ENCODE measurements at regions not wholly inside any gene's neighbourhood (a gene's known extent, or its start where the extent isn't known, plus 50 kb on each side); places are given as distances from the start of the nearest gene placed in this dataset.

- Histone ChIP-seq H3K4me3 (ENCODE audit: low read depth, low read length) (no peak overlapping the region), H3K9ac (ENCODE audit: low read depth, low read length) (no peak overlapping the region), H3K36me3 (ENCODE audit: control insufficient read depth, insufficient read depth, low read length) (no peaks in the 10 kb centered on the region), H3K4me1 (ENCODE audit: control insufficient read depth, insufficient read depth, low read length) (no peaks in the 10 kb centered on the region), H3K27me3 (ENCODE audit: control insufficient read depth, insufficient read depth, low read length) (no peaks in the 10 kb centered on the region), H3K9me3 (ENCODE audit: control insufficient read depth, insufficient read depth, low read length) (peaks cover 4% of the 10 kb centered on the region)
Observed at GRCh38 chr2:118521960-118522359, 325.5 kb downstream of the EN1 start.

GRCh38 chr2:118521272-118521671, 326.2 kb downstream of the EN1 start:
- H3K36me3 ChIP-seq (ENCODE audit: control insufficient read depth, insufficient read depth, low read length) = no peaks in the 10 kb centered on the region
- no peak overlapping the region for H3K9ac ChIP-seq (ENCODE audit: low read depth, low read length)
- no peak overlapping the region for H3K4me3 ChIP-seq (ENCODE audit: low read depth, low read length)
- no peaks in the 10 kb centered on the region for H3K4me1 ChIP-seq (ENCODE audit: control insufficient read depth, insufficient read depth, low read length)
- H3K27me3 ChIP-seq (ENCODE audit: control insufficient read depth, insufficient read depth, low read length) = no peaks in the 10 kb centered on the region
- H3K9me3 ChIP-seq (ENCODE audit: control insufficient read depth, insufficient read depth, low read length) = peaks cover 4% of the 10 kb centered on the region

GRCh38 chr2:118520246-118520645, 327.2 kb downstream of the EN1 start:
- no peaks in the 10 kb centered on the region for H3K36me3 ChIP-seq (ENCODE audit: control insufficient read depth, insufficient read depth, low read length)
- no peaks in the 10 kb centered on the region for H3K27me3 ChIP-seq (ENCODE audit: control insufficient read depth, insufficient read depth, low read length)
- no peak overlapping the region for H3K4me3 ChIP-seq (ENCODE audit: low read depth, low read length)
- no peak overlapping the region for H3K9ac ChIP-seq (ENCODE audit: low read depth, low read length)
- no peaks in the 10 kb centered on the region for H3K4me1 ChIP-seq (ENCODE audit: control insufficient read depth, insufficient read depth, low read length)
- H3K9me3 ChIP-seq (ENCODE audit: control insufficient read depth, insufficient read depth, low read length) = peaks cover 4% of the 10 kb centered on the region

- Histone ChIP-seq H3K4me1 (ENCODE audit: control insufficient read depth, insufficient read depth, low read length) (no peaks in the 10 kb centered on the region), H3K27me3 (ENCODE audit: control insufficient read depth, insufficient read depth, low read length) (no peaks in the 10 kb centered on the region), H3K36me3 (ENCODE audit: control insufficient read depth, insufficient read depth, low read length) (no peaks in the 10 kb centered on the region), H3K4me3 (ENCODE audit: low read depth, low read length) (no peak overlapping the region), H3K9ac (ENCODE audit: low read depth, low read length) (no peak overlapping the region), H3K9me3 (ENCODE audit: control insufficient read depth, insufficient read depth, low read length) (peaks cover 4% of the 10 kb centered on the region)
Observed at GRCh38 chr2:118519511-118519910, 327.9 kb downstream of the EN1 start.

GRCh38 chr2:118510807-118511206, 336.6 kb downstream of the EN1 start:
- Histone ChIP-seq H3K4me1 (ENCODE audit: control insufficient read depth, insufficient read depth, low read length) (peaks cover 4% of the 10 kb centered on the region), H3K27me3 (ENCODE audit: control insufficient read depth, insufficient read depth, low read length) (no peaks in the 10 kb centered on the region), H3K4me3 (ENCODE audit: low read depth, low read length) (no peak overlapping the region), H3K36me3 (ENCODE audit: control insufficient read depth, insufficient read depth, low read length) (no peaks in the 10 kb centered on the region), H3K9me3 (ENCODE audit: control insufficient read depth, insufficient read depth, low read length) (no peaks in the 10 kb centered on the region), H3K9ac (ENCODE audit: low read depth, low read length) (no peak overlapping the region)

- H3K4me3 ChIP-seq (ENCODE audit: low read depth, low read length) = no peak overlapping the region
- H3K36me3 ChIP-seq (ENCODE audit: control insufficient read depth, insufficient read depth, low read length) = no peaks in the 10 kb centered on the region
- H3K9me3 ChIP-seq (ENCODE audit: control insufficient read depth, insufficient read depth, low read length) = no peaks in the 10 kb centered on the region
- H3K4me1 ChIP-seq (ENCODE audit: control insufficient read depth, insufficient read depth, low read length) = peaks cover 4% of the 10 kb centered on the region
- H3K27me3 ChIP-seq (ENCODE audit: control insufficient read depth, insufficient read depth, low read length) = no peaks in the 10 kb centered on the region
- H3K9ac ChIP-seq (ENCODE audit: low read depth, low read length) = no peak overlapping the region
Observed at GRCh38 chr2:118509319-118510004, 338.0 kb downstream of the EN1 start.

- H3K36me3 ChIP-seq (ENCODE audit: control insufficient read depth, insufficient read depth, low read length) = no peaks in the 10 kb centered on the region
- no peak overlapping the region for H3K4me3 ChIP-seq (ENCODE audit: low read depth, low read length)
- H3K27me3 ChIP-seq (ENCODE audit: control insufficient read depth, insufficient read depth, low read length) = peaks cover under 1% of the 10 kb centered on the region
- no peaks in the 10 kb centered on the region for H3K9me3 ChIP-seq (ENCODE audit: control insufficient read depth, insufficient read depth, low read length)
- no peak overlapping the region for H3K9ac ChIP-seq (ENCODE audit: low read depth, low read length)
- H3K4me1 ChIP-seq (ENCODE audit: control insufficient read depth, insufficient read depth, low read length) = peaks cover 4% of the 10 kb centered on the region
Observed at GRCh38 chr2:118508282-118508681, 339.2 kb downstream of the EN1 start.

GRCh38 chr2:118505436-118505835, 342.0 kb downstream of the EN1 start:
- Histone ChIP-seq H3K27me3 (ENCODE audit: control insufficient read depth, insufficient read depth, low read length) (peaks cover 3% of the 10 kb centered on the region), H3K9ac (ENCODE audit: low read depth, low read length) (no peak overlapping the region), H3K4me1 (ENCODE audit: control insufficient read depth, insufficient read depth, low read length) (peaks cover 4% of the 10 kb centered on the region), H3K9me3 (ENCODE audit: control insufficient read depth, insufficient read depth, low read length) (no peaks in the 10 kb centered on the region), H3K4me3 (ENCODE audit: low read depth, low read length) (no peak overlapping the region), H3K36me3 (ENCODE audit: control insufficient read depth, insufficient read depth, low read length) (no peaks in the 10 kb centered on the region)

- no peaks in the 10 kb centered on the region for H3K9me3 ChIP-seq (ENCODE audit: control insufficient read depth, insufficient read depth, low read length)
- H3K27me3 ChIP-seq (ENCODE audit: control insufficient read depth, insufficient read depth, low read length) = peaks cover 3% of the 10 kb centered on the region
- H3K4me3 ChIP-seq (ENCODE audit: low read depth, low read length) = no peak overlapping the region
- no peaks in the 10 kb centered on the region for H3K36me3 ChIP-seq (ENCODE audit: control insufficient read depth, insufficient read depth, low read length)
- no peaks in the 10 kb centered on the region for H3K4me1 ChIP-seq (ENCODE audit: control insufficient read depth, insufficient read depth, low read length)
- no peak overlapping the region for H3K9ac ChIP-seq (ENCODE audit: low read depth, low read length)
Observed at GRCh38 chr2:118502106-118502505, 345.3 kb downstream of the EN1 start.

GRCh38 chr2:118498943-118499342, 348.5 kb downstream of the EN1 start:
- H3K9ac ChIP-seq (ENCODE audit: low read depth, low read length) = no peak overlapping the region

GRCh38 chr2:118496870-118497611, 350.4 kb downstream of the EN1 start:
- no peaks in the 10 kb centered on the region for H3K27me3 ChIP-seq (ENCODE audit: control insufficient read depth, insufficient read depth, low read length)
- no peaks in the 10 kb centered on the region for H3K9me3 ChIP-seq (ENCODE audit: control insufficient read depth, insufficient read depth, low read length)
- no peak overlapping the region for H3K4me3 ChIP-seq (ENCODE audit: low read depth, low read length)
- H3K36me3 ChIP-seq (ENCODE audit: control insufficient read depth, insufficient read depth, low read length) = no peaks in the 10 kb centered on the region
- peaks cover 3% of the 10 kb centered on the region for H3K4me1 ChIP-seq (ENCODE audit: control insufficient read depth, insufficient read depth, low read length)
- H3K9ac ChIP-seq (ENCODE audit: low read depth, low read length) = no peak overlapping the region

More at GRCh38 chr2:118498943-118499342, 348.5 kb downstream of the EN1 start:
- no peaks in the 10 kb centered on the region for H3K4me1 ChIP-seq (ENCODE audit: control insufficient read depth, insufficient read depth, low read length)
- peaks cover 3% of the 10 kb centered on the region for H3K27me3 ChIP-seq (ENCODE audit: control insufficient read depth, insufficient read depth, low read length)
- H3K36me3 ChIP-seq (ENCODE audit: control insufficient read depth, insufficient read depth, low read length) = no peaks in the 10 kb centered on the region
- H3K9me3 ChIP-seq (ENCODE audit: control insufficient read depth, insufficient read depth, low read length) = no peaks in the 10 kb centered on the region
- no peak overlapping the region for H3K4me3 ChIP-seq (ENCODE audit: low read depth, low read length)

GRCh38 chr2:118496467-118496866, 351.0 kb downstream of the EN1 start:
- Histone ChIP-seq H3K36me3 (ENCODE audit: control insufficient read depth, insufficient read depth, low read length) (no peaks in the 10 kb centered on the region), H3K9ac (ENCODE audit: low read depth, low read length) (no peak overlapping the region), H3K27me3 (ENCODE audit: control insufficient read depth, insufficient read depth, low read length) (no peaks in the 10 kb centered on the region), H3K9me3 (ENCODE audit: control insufficient read depth, insufficient read depth, low read length) (no peaks in the 10 kb centered on the region), H3K4me1 (ENCODE audit: control insufficient read depth, insufficient read depth, low read length) (peaks cover 3% of the 10 kb centered on the region), H3K4me3 (ENCODE audit: low read depth, low read length) (no peak overlapping the region)
